H9 (cell line): ENCODE measurements at regions not wholly inside any gene's neighbourhood (a gene's known extent, or its start where the extent isn't known, plus 50 kb on each side); places are given as distances from the start of the nearest gene placed in this dataset.

Source experiments
- DNase-seq: peaks from one replicate; pipeline ENCODE4 v3.0.0-alpha.2; 2017
- H2AFZ ChIP-seq: one replicate; pipeline ENCODE4 v1.6.1; 2013; ENCODE audit warnings: mild to moderate bottlenecking, low read length, control low read depth, moderate library complexity
- H2AK5ac ChIP-seq: 2 replicates; pipeline ENCODE4 v1.6.1; 2013; ENCODE audit warnings: low read length, control low read depth, mixed read lengths; ENCODE audit not compliant: insufficient read length
- H2BK120ac ChIP-seq: one replicate; pipeline ENCODE4 v1.6.1; 2013; ENCODE audit warnings: low read depth, mild to moderate bottlenecking, low read length, control low read depth, inconsistent platforms; ENCODE audit not compliant: poor library complexity, severe bottlenecking
- H2BK12ac ChIP-seq: 2 replicates; pipeline ENCODE4 v1.6.1; 2013; ENCODE audit warnings: low read length, control low read depth, mixed read lengths, low read depth; ENCODE audit not compliant: insufficient read length
- H2BK15ac ChIP-seq: 2 replicates; pipeline ENCODE4 v1.6.1; 2013; ENCODE audit warnings: low read depth, low read length, control low read depth
- H2BK20ac ChIP-seq: one replicate; pipeline ENCODE4 v1.6.1; 2013; ENCODE audit warnings: low read depth, mild to moderate bottlenecking, low read length, control low read depth, inconsistent platforms; ENCODE audit not compliant: poor library complexity, severe bottlenecking
- H2BK5ac ChIP-seq: 2 replicates; pipeline ENCODE4 v1.6.1; 2013; ENCODE audit warnings: low read length, control low read depth, mixed read lengths; ENCODE audit not compliant: insufficient read length
- H3K14ac ChIP-seq: 2 replicates; pipeline ENCODE4 v1.6.1; 2013; ENCODE audit warnings: low read length, control low read depth; ENCODE audit not compliant: insufficient read depth
- H3K18ac ChIP-seq: 2 replicates; pipeline ENCODE4 v1.6.1; 2013; ENCODE audit warnings: low read depth, mild to moderate bottlenecking, mixed read lengths, low read length, control low read depth; ENCODE audit not compliant: insufficient read length
- H3K23ac ChIP-seq: 2 replicates; pipeline ENCODE4 v1.6.1; 2013; ENCODE audit warnings: low read length, control low read depth, mixed read lengths, low read depth; ENCODE audit not compliant: insufficient read length
- H3K23me2 ChIP-seq: 2 replicates; pipeline ENCODE4 v1.6.1; 2013; ENCODE audit warnings: low read depth, mild to moderate bottlenecking, mixed read lengths, low read length, control low read depth; ENCODE audit not compliant: insufficient read length, poor library complexity, severe bottlenecking
- H3K27ac ChIP-seq: 2 replicates; pipeline ENCODE4 v1.5.1; 2013; ENCODE audit warnings: low read length, control low read depth, mixed read lengths, low read depth; ENCODE audit not compliant: insufficient read length
- H3K27me3 ChIP-seq: 2 replicates; pipeline ENCODE4 v1.6.1; 2013; ENCODE audit warnings: low read length, control low read depth, inconsistent platforms; ENCODE audit not compliant: insufficient read depth
- H3K4ac ChIP-seq: 2 replicates; pipeline ENCODE4 v1.6.1; 2013; ENCODE audit warnings: low read depth, mild to moderate bottlenecking, control low read depth, inconsistent platforms, low read length, moderate library complexity
- H3K4me1 ChIP-seq: 2 replicates; pipeline ENCODE4 v1.6.1; 2013; ENCODE audit warnings: low read length, control low read depth, inconsistent platforms; ENCODE audit not compliant: insufficient read depth
- H3K4me2 ChIP-seq: 2 replicates; pipeline ENCODE4 v1.6.1; 2013; ENCODE audit warnings: low read length, control low read depth, mixed read lengths; ENCODE audit not compliant: insufficient read length, insufficient read depth
- H3K56ac ChIP-seq: 2 replicates; pipeline ENCODE4 v1.6.1; 2013; ENCODE audit warnings: low read depth, mild to moderate bottlenecking, mixed read lengths, low read length, control low read depth; ENCODE audit not compliant: insufficient read length
- H3K79me1 ChIP-seq: 2 replicates; pipeline ENCODE4 v1.6.1; 2013; ENCODE audit warnings: low read depth, mild to moderate bottlenecking, moderate library complexity, low read length, control low read depth, inconsistent platforms; ENCODE audit not compliant: insufficient read depth, poor library complexity, severe bottlenecking
- H3K79me2 ChIP-seq: 2 replicates; pipeline ENCODE4 v1.6.1; 2013; ENCODE audit warnings: low read length, control low read depth, inconsistent platforms; ENCODE audit not compliant: insufficient read depth
- H3K9ac ChIP-seq: 2 replicates; pipeline ENCODE4 v1.6.1; 2013; ENCODE audit warnings: low read length, control low read depth, mixed read lengths; ENCODE audit not compliant: insufficient read length; ENCODE audit errors: extremely low read depth
- H3K9me3 ChIP-seq: one replicate; pipeline ENCODE4 v1.6.1; 2013; ENCODE audit warnings: low read depth, low read length, inconsistent platforms; ENCODE audit not compliant: control insufficient read depth
- H3T11ph ChIP-seq: one replicate; pipeline ENCODE4 v1.6.1; 2013; ENCODE audit warnings: mild to moderate bottlenecking, low read length, control low read depth, inconsistent platforms
- H4K20me1 ChIP-seq: one replicate; pipeline ENCODE4 v1.6.1; 2013; ENCODE audit not compliant: control insufficient read depth, insufficient read length, insufficient read depth
- H4K5ac ChIP-seq: 2 replicates; pipeline ENCODE4 v1.6.1; 2013; ENCODE audit warnings: low read depth, mild to moderate bottlenecking, mixed read lengths, low read length, control low read depth; ENCODE audit not compliant: insufficient read length
- H4K8ac ChIP-seq: replicated peaks from 2 replicates; pipeline ENCODE4 v1.6.1; 2013; ENCODE audit warnings: low read length, control low read depth, mixed read lengths, low read depth; ENCODE audit not compliant: insufficient read length
- H4K91ac ChIP-seq: 2 replicates; pipeline ENCODE4 v1.6.1; 2013; ENCODE audit warnings: low read depth, mild to moderate bottlenecking, moderate library complexity, mixed read lengths, low read length, control low read depth; ENCODE audit not compliant: insufficient read length
- H3K27ac Mint-ChIP-seq, 3 experiments: 2 replicates in 2 of 3; 3 replicates in 1 of 3; pipeline ENCODE4 v1.8.0; 2020 to 2021; ENCODE audit warnings: mixed read lengths in 3 of 3, mild to moderate bottlenecking in 1 of 3, moderate library complexity in 1 of 3
- H3K27me3 Mint-ChIP-seq: 2 replicates; pipeline ENCODE4 v1.8.0; 2021; ENCODE audit warnings: low read depth, mild to moderate bottlenecking, moderate library complexity, mixed read lengths
- H3K36me3 Mint-ChIP-seq, 3 experiments: 2 replicates in 2 of 3; 3 replicates in 1 of 3; pipeline ENCODE4 v1.8.0; 2020 to 2021; ENCODE audit warnings: low read depth in 3 of 3, mixed read lengths in 3 of 3; ENCODE audit not compliant: insufficient read depth in 1 of 3
- H3K4me1 Mint-ChIP-seq, 2 experiments: 2 replicates each; pipeline ENCODE4 v1.8.0; 2020; ENCODE audit warnings: mixed read lengths in 2 of 2
- H3K4me3 Mint-ChIP-seq, 2 experiments: 2 replicates in 1 of 2; 3 replicates in 1 of 2; pipeline ENCODE4 v1.8.0; 2020 to 2021; ENCODE audit warnings: mild to moderate bottlenecking in 2 of 2, mixed read lengths in 2 of 2, moderate library complexity in 1 of 2
- H3K9me3 Mint-ChIP-seq, 2 experiments: 2 replicates in 1 of 2; 3 replicates in 1 of 2; pipeline ENCODE4 v1.8.0; 2020; ENCODE audit warnings: mild to moderate bottlenecking in 2 of 2, mixed read lengths in 2 of 2, moderate library complexity in 1 of 2
- WGBS: extraction: QIAGEN DNeasy Blood & Tissue Kit; methylation state at CpG from one replicate; pipeline ENCODE4 v1.1.7; 2013; ENCODE audit warnings: missing lambda C conversion rate, low lambda C conversion rate, mixed read lengths; ENCODE audit not compliant: insufficient read length; ENCODE audit errors: extremely low coverage; 5-methylcytosine and 5-hydroxymethylcytosine counted together
- TF ChIP-seq, protein P1 (sequence below): fragments of 200-600 bp; sonication (generic); conservative IDR thresholded peaks from 3 replicates; pipeline ENCODE4 v1.8.0; 2021; ENCODE audit warnings: antibody characterized with exemption, mild to moderate bottlenecking

DNA sequence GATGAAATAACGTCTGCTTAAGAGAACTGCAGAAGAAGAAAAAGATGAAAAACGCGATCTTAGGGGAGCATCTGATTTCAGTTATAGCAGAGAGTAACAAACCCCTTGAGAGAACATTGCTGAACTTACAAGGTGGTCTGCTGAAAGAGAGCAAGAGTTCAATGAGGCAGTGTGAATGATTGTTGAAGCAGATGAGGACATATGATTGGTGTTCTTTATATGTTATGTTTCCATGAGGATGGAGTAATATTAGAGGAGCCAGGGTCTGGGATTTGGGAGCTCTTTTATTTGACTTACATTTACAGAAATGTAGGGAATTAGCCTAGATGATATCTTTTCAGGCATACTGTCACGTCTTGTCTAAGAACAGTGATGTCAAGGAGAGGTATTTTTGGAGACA is 1302.0 kb downstream of the KCNT2 start:
- no peak overlapping the region for H2BK15ac ChIP-seq
- H3K9me3 ChIP-seq: no peaks in the 10 kb centered on the region
- H3K27me3 ChIP-seq: no peaks in the 10 kb centered on the region
- H2BK5ac ChIP-seq: no peak overlapping the region
- TF ChIP-seq, protein P1, sequence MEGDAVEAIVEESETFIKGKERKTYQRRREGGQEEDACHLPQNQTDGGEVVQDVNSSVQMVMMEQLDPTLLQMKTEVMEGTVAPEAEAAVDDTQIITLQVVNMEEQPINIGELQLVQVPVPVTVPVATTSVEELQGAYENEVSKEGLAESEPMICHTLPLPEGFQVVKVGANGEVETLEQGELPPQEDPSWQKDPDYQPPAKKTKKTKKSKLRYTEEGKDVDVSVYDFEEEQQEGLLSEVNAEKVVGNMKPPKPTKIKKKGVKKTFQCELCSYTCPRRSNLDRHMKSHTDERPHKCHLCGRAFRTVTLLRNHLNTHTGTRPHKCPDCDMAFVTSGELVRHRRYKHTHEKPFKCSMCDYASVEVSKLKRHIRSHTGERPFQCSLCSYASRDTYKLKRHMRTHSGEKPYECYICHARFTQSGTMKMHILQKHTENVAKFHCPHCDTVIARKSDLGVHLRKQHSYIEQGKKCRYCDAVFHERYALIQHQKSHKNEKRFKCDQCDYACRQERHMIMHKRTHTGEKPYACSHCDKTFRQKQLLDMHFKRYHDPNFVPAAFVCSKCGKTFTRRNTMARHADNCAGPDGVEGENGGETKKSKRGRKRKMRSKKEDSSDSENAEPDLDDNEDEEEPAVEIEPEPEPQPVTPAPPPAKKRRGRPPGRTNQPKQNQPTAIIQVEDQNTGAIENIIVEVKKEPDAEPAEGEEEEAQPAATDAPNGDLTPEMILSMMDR: no peak
- H3K4me3 Mint-ChIP-seq: no peak overlapping the region
- no peak overlapping the region for H2BK20ac ChIP-seq
- no peak overlapping the region for H3K56ac ChIP-seq
- H3K9me3 Mint-ChIP-seq: no peaks in the 10 kb centered on the region
- H3K36me3 Mint-ChIP-seq: no peaks in the 10 kb centered on the region
- H3T11ph ChIP-seq: no peak overlapping the region
- H3K4me1 Mint-ChIP-seq: no peaks in the 10 kb centered on the region
- no CpG with 5 or more reads among the region's 4 CpGs for WGBS
- no peaks in the 10 kb centered on the region for H3K4me1 ChIP-seq
- no peaks in the 10 kb centered on the region for H3K79me1 ChIP-seq
- H3K23me2 ChIP-seq: no peaks in the 10 kb centered on the region
- no peak overlapping the region for H4K5ac ChIP-seq
- no peak overlapping the region for H2BK12ac ChIP-seq
- H2AFZ ChIP-seq: no peak overlapping the region
- no peak overlapping the region for H3K4ac ChIP-seq
- H3K18ac ChIP-seq: no peak overlapping the region
- no peaks in the 10 kb centered on the region for H3K27me3 Mint-ChIP-seq
- H4K91ac ChIP-seq: no peak overlapping the region
- H3K79me2 ChIP-seq: no peaks in the 10 kb centered on the region
- no peak overlapping the region for H3K23ac ChIP-seq
- no peak overlapping the region for H3K27ac Mint-ChIP-seq
- no peaks in the 10 kb centered on the region for H4K20me1 ChIP-seq
- H3K4me2 ChIP-seq: no peak overlapping the region
- H3K9ac ChIP-seq: no peak overlapping the region
- no peak overlapping the region for H2AK5ac ChIP-seq
- no peak overlapping the region for H3K14ac ChIP-seq
- H4K8ac ChIP-seq: no peak overlapping the region
- DNase-seq: no peak
- no peak overlapping the region for H2BK120ac ChIP-seq
- H3K27ac ChIP-seq: no peak overlapping the region
